Uterus (tissue), 3 donors: ENCODE measurements at regions not wholly inside any gene's neighbourhood (a gene's known extent, or its start where the extent isn't known, plus 50 kb on each side); places are given as distances from the start of the nearest gene placed in this dataset.

Experiments
- DNase-seq, 2 donors: peaks; one replicate each; pipeline ENCODE4 v3.0.0-alpha.2; 2019 to 2020
- H3K27ac ChIP-seq, 2 donors: fragments of 200-600 bp; sonication (generic); 1 replicate in 1 of 2; 2 replicates in 1 of 2; pipeline ENCODE4 v1.5.1; 2016 to 2018
- H3K27me3 ChIP-seq, 2 donors: fragments of 200-600 bp; sonication (generic); one replicate each; pipeline ENCODE4 v1.5.1; 2018 to 2019; ENCODE audit warnings: control low read depth in 1 of 2
- H3K36me3 ChIP-seq, 2 donors: fragments of 200-600 bp; sonication (generic); one replicate each; pipeline ENCODE4 v1.5.1; 2019; ENCODE audit warnings: control low read depth in 1 of 2
- H3K4me1 ChIP-seq, 2 donors: fragments of 200-600 bp; sonication (generic); one replicate each; pipeline ENCODE4 v1.5.1; 2018 to 2019; ENCODE audit warnings: control low read depth in 1 of 2
- H3K4me3 ChIP-seq, 2 donors: fragments of 200-600 bp; sonication (generic); 1 replicate in 1 of 2; 2 replicates in 1 of 2; pipeline ENCODE4 v1.5.1; 2018 to 2019; ENCODE audit warnings: mild to moderate bottlenecking in 1 of 2
- H3K9me3 ChIP-seq, 2 donors: fragments of 200-600 bp; sonication (generic); one replicate each; pipeline ENCODE4 v1.5.1; 2019; ENCODE audit warnings: control low read depth in 1 of 2
- POLR2A ChIP-seq, 2 donors: fragments of 450-650 bp; IDR thresholded peaks; one replicate each; pipeline ENCODE4 v1.6.1; 2016; ENCODE audit warnings: antibody characterized with exemption in 2 of 2, mild to moderate bottlenecking in 1 of 2, moderate library complexity in 1 of 2
- intact Hi-C: fragments of 100-400 bp; cut with DNase I; formaldehyde crosslinking; loops from one replicate; pipeline ENCODE4 v1.15.1; 2023; ENCODE audit warnings: low total_unique reads
- TF ChIP-seq, protein P1 (sequence below), 4 experiments: fragments of 200-600 bp in 2 of 4; fragments of 450-650 bp in 2 of 4; sonication (generic) in 2 of 4; IDR thresholded peaks; one replicate each; pipeline ENCODE4 v1.5.1; 2016 to 2019; ENCODE audit warnings: antibody characterized with exemption in 4 of 4, mild to moderate bottlenecking in 2 of 4, moderate library complexity in 1 of 4
- donor health status: DM: yes; HTN: yes; CAD: no.

DNA sequence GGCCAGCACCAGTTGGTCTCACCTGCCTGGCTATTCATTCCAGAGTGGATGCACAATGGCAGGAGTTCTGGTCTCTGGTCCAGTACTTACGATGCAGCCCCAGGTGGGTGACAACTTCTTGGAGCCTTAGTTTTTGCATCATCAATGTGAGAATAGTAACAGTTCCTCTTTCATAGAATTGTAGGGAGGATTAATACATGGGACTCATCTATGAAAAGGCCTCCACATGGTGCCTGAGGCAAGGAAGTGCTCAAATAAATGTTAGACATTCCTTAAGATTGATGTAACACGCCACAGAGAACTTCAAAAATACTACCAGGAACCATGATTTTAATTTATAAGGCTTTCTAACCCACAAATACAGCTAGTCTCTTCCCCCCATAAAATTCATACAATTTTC is 120.1 kb upstream of the CHST15 start:
- Histone ChIP-seq H3K36me3 (no peaks in the 10 kb centered on the region), H3K9me3 (no peaks in the 10 kb centered on the region), H3K27me3 (no peaks in the 10 kb centered on the region), H3K4me1 (no peaks in the 10 kb centered on the region), H3K4me3 (no peak overlapping the region), H3K27ac (no peak overlapping the region)
- intact Hi-C loops: no loop called here
- TF ChIP-seq, protein P1, sequence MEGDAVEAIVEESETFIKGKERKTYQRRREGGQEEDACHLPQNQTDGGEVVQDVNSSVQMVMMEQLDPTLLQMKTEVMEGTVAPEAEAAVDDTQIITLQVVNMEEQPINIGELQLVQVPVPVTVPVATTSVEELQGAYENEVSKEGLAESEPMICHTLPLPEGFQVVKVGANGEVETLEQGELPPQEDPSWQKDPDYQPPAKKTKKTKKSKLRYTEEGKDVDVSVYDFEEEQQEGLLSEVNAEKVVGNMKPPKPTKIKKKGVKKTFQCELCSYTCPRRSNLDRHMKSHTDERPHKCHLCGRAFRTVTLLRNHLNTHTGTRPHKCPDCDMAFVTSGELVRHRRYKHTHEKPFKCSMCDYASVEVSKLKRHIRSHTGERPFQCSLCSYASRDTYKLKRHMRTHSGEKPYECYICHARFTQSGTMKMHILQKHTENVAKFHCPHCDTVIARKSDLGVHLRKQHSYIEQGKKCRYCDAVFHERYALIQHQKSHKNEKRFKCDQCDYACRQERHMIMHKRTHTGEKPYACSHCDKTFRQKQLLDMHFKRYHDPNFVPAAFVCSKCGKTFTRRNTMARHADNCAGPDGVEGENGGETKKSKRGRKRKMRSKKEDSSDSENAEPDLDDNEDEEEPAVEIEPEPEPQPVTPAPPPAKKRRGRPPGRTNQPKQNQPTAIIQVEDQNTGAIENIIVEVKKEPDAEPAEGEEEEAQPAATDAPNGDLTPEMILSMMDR (IDR thresholded peaks at IDR 0.05): no peak
- no peak for TF ChIP-seq POLR2A (IDR thresholded peaks at IDR 0.05)
- DNase-seq: no peak

DNA sequence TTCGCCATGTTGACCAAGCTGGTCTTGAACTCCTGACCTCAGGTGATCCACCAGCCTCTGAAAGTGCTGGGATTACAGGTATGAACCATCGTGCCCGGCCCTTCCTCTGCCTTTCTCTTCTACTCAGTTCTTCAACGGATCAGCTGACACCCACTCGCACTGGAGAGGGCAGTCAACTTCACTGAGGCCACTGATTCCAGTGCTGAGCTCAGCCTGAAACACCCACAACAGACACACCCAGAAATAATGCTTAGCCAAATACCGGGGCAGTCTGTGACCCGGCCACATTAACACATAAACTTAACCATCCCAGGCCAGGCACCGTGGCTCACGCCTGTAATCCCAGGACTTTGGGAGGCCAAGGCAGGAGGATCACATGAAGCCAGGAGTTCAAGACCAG is 119.3 kb upstream of the CHST15 start:
- no peak for DNase-seq

DNA sequence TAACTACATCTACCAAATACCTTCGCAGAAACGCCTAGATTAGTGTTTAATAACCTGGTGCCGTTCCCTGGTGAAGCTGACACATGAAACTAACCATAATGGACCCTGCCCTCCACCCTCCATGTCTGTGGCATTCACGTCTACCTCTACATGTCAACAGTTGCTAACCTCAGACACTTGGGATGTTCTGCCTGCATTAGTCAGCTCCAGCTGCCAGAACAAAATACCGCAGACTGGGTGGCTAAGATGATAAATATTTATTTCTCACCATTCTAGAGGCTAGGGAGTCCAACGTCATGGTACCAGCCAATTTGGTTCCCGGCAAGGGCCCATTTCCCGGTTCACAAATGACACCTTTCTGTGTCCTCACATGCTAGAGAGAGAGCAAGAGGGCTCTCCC is 118.5 kb upstream of the CHST15 start:
- intact Hi-C loops: no loop called here
- Histone ChIP-seq H3K27ac (no peak overlapping the region), H3K4me3 (no peak overlapping the region), H3K9me3 (no peaks in the 10 kb centered on the region), H3K27me3 (no peaks in the 10 kb centered on the region), H3K4me1 (no peaks in the 10 kb centered on the region), H3K36me3 (no peaks in the 10 kb centered on the region)
- DNase-seq: no peak
- TF ChIP-seq, protein P1 (IDR thresholded peaks at IDR 0.05): no peak
- no peak for TF ChIP-seq POLR2A (IDR thresholded peaks at IDR 0.05)

More for the DNA sequence above, 119.3 kb upstream of the CHST15 start:
- no peaks in the 10 kb centered on the region for H3K27me3 ChIP-seq
- no peak for TF ChIP-seq POLR2A (IDR thresholded peaks at IDR 0.05)
- TF ChIP-seq, protein P1 (IDR thresholded peaks at IDR 0.05): no peak
- no peak overlapping the region for H3K4me3 ChIP-seq
- H3K4me1 ChIP-seq: no peaks in the 10 kb centered on the region
- intact Hi-C loops: no loop called here
- no peak overlapping the region for H3K27ac ChIP-seq
- no peaks in the 10 kb centered on the region for H3K9me3 ChIP-seq
- no peaks in the 10 kb centered on the region for H3K36me3 ChIP-seq

DNA sequence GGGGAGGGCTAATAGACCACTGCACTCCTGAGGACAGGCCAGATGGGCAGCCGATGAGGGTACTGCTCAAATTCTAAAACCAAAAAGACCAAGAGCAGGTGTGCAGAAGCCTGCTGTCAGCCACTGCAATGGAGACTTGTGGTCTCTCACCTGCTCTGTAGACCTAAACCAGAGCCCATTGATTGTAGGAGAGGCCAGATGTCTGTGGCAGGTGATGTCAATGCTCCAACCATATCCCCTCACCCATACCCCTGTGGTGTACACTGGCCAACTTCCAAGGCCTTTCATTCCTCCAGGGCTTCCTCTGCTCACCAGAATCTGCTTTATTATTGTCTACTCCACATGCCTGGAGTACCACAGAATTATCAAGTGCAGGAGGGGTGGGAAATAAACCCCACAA is 116.9 kb upstream of the CHST15 start:
- intact Hi-C loops: no loop called here
- no peak for DNase-seq
- H3K4me1 ChIP-seq: no peaks in the 10 kb centered on the region
- H3K9me3 ChIP-seq: no peaks in the 10 kb centered on the region
- TF ChIP-seq, protein P1 (IDR thresholded peaks at IDR 0.05): no peak
- no peak for TF ChIP-seq POLR2A (IDR thresholded peaks at IDR 0.05)
- H3K27ac ChIP-seq: no peak overlapping the region
- no peaks in the 10 kb centered on the region for H3K36me3 ChIP-seq
- no peak overlapping the region for H3K4me3 ChIP-seq
- no peaks in the 10 kb centered on the region for H3K27me3 ChIP-seq

DNA sequence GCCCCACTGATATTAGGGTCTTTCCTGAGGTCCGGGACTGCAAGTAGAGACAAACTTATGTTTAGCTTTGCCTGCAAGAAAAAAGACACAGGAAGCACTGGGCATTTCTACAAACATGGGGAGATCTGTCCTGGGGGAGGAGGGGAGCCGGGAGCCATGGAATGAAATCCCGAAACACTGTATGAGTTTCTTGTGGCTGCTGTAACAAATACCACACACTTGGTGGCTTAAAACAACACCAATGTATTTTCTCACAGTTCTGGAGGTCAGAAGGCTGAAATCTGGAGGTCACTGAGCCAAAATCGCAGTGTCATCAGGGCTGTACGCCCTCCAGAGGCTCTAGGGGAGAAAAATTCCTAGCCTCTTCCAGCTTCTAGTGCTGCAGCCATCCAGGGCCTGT is 114.0 kb upstream of the CHST15 start:
- TF ChIP-seq, protein P1 (IDR thresholded peaks at IDR 0.05): no peak
- no peak for TF ChIP-seq POLR2A (IDR thresholded peaks at IDR 0.05)

More for the DNA sequence above, 114.0 kb upstream of the CHST15 start:
- Histone ChIP-seq H3K4me1 (no peaks in the 10 kb centered on the region), H3K4me3 (no peak overlapping the region), H3K27ac (no peak overlapping the region), H3K27me3 (no peaks in the 10 kb centered on the region), H3K9me3 (no peaks in the 10 kb centered on the region), H3K36me3 (no peaks in the 10 kb centered on the region)
- intact Hi-C loops: no loop called here
- DNase-seq: no peak
